Endothelial cell of umbilical vein (primary cell): ENCODE measurements at regions not wholly inside any gene's neighbourhood (a gene's known extent, or its start where the extent isn't known, plus 50 kb on each side); places are given as distances from the start of the nearest gene placed in this dataset.

ENCODE experiments used
- BruUV-seq: library from RNA; stranded (reverse); fragments of 400-500 nt; replicated peaks from 2 replicates; lab custom pipeline; 2021; lab: Mats Ljungman, UMichigan
- CTCF ChIA-PET: fragments of 300-600, 350-600 bp; sonication (Branson Sonifier 250); formaldehyde crosslinking; loops from one replicate; lab custom pipeline; 2021; ENCODE audit warnings: antibody characterized with exemption, inconsistent platforms; lab: Charles Lee
- POLR2A ChIA-PET: fragments of 300-600, 350-600 bp; sonication (Branson Sonifier 250); formaldehyde crosslinking; loops from one replicate; lab custom pipeline; 2021; ENCODE audit warnings: antibody characterized with exemption, inconsistent platforms; lab: Charles Lee
- DNase-seq: peaks from one replicate; pipeline ENCODE4 v3.0.0-alpha.2; 2011; ENCODE audit warnings: low read depth, low spot score
- FAIRE-seq: peaks from 2 replicates; lab custom pipeline; 2011; peaks lifted over from hg19 to GRCh38; lab: Jason Lieb, UNC
- H2AFZ ChIP-seq: 2 replicates; pipeline ENCODE4 v1.6.0; 2012; ENCODE audit warnings: low read depth, low read length, control low read depth, inconsistent platforms
- H3K27ac ChIP-seq: 2 replicates; pipeline ENCODE4 v1.5.1; 2011; ENCODE audit warnings: low read depth, mild to moderate bottlenecking, control low read depth, low read length, moderate library complexity; ENCODE audit not compliant: insufficient read depth
- H3K27me3 ChIP-seq, 2 experiments: 2 replicates each; pipeline versions ENCODE4 v1.6.0 to v1.6.1; 2011; ENCODE audit warnings: low read length in 2 of 2, mixed read lengths in 1 of 2; ENCODE audit not compliant: control insufficient read depth in 2 of 2, insufficient read depth in 2 of 2
- H3K36me3 ChIP-seq, 2 experiments: 2 replicates in 1 of 2; 3 replicates in 1 of 2; pipeline ENCODE4 v1.5.1; 2011; ENCODE audit warnings: low read length in 2 of 2, mild to moderate bottlenecking in 1 of 2, moderate library complexity in 1 of 2; ENCODE audit not compliant: control insufficient read depth in 2 of 2, insufficient read depth in 2 of 2; ENCODE audit errors: extremely low read depth in 1 of 2
- H3K4me1 ChIP-seq: 3 replicates; pipeline ENCODE4 v1.5.1; 2011; ENCODE audit warnings: mild to moderate bottlenecking, low read length; ENCODE audit not compliant: control insufficient read depth, insufficient read depth; ENCODE audit errors: extremely low read depth
- H3K4me2 ChIP-seq: 2 replicates; pipeline ENCODE4 v1.6.1; 2011; ENCODE audit warnings: low read length, control low read depth, mixed read lengths; ENCODE audit not compliant: insufficient read depth
- H3K4me3 ChIP-seq, 3 experiments: fragments of 200-600 bp in 1 of 3; sonication (generic), shearing (Covaris generic) in 1 of 3; replicated peaks in 1 of 3; 2 replicates each; pipeline ENCODE4 v1.5.1; 2011 to 2016; ENCODE audit warnings: control low read depth in 3 of 3, low read length in 3 of 3, mild to moderate bottlenecking in 2 of 3, inconsistent platforms in 1 of 3, low read depth in 1 of 3, moderate library complexity in 1 of 3; ENCODE audit not compliant: insufficient read depth in 1 of 3
- H3K79me2 ChIP-seq: 2 replicates; pipeline ENCODE4 v1.6.0; 2012; ENCODE audit warnings: low read length, inconsistent platforms; ENCODE audit not compliant: control insufficient read depth, insufficient read depth
- H3K9ac ChIP-seq: replicated peaks from 2 replicates; pipeline ENCODE3; 2011; ENCODE audit warnings: low read length, control low read depth; ENCODE audit not compliant: insufficient read depth; ENCODE audit errors: extremely low read depth
- H3K9me1 ChIP-seq: replicated peaks from 3 replicates; pipeline ENCODE4 v1.6.0; 2011; ENCODE audit warnings: mild to moderate bottlenecking, low read length; ENCODE audit not compliant: control insufficient read depth, insufficient read depth; ENCODE audit errors: extremely low read depth
- H3K9me3 ChIP-seq: replicated peaks from 2 replicates; pipeline ENCODE4 v1.5.1; 2012; ENCODE audit warnings: low read length, inconsistent platforms; ENCODE audit not compliant: control insufficient read depth, insufficient read depth
- H4K20me1 ChIP-seq: replicated peaks from 2 replicates; pipeline ENCODE3; 2011; ENCODE audit warnings: mild to moderate bottlenecking, low read length; ENCODE audit not compliant: control insufficient read depth, insufficient read depth; ENCODE audit errors: extremely low read depth
- CTCF ChIP-seq, 2 donors: IDR thresholded peaks; 1 replicate in 1 of 2; 2 replicates in 1 of 2; pipeline ENCODE4 v1.5.1; 2011; ENCODE audit warnings: low read length in 2 of 2, mild to moderate bottlenecking in 2 of 2, moderate library complexity in 2 of 2, control low read depth in 1 of 2, inconsistent platforms in 1 of 2, low read depth in 1 of 2; ENCODE audit not compliant: insufficient read depth in 1 of 2; ENCODE audit errors: extremely low read depth in 1 of 2
- EZH2 ChIP-seq: IDR thresholded peaks from 2 replicates; pipeline ENCODE4 v1.6.1; 2012; ENCODE audit warnings: borderline replicate concordance, low read depth, mild to moderate bottlenecking, moderate library complexity, low read length, inconsistent platforms; ENCODE audit not compliant: severe bottlenecking
- FOS ChIP-seq: IDR thresholded peaks from 2 replicates; pipeline ENCODE4 v1.6.1; 2011; ENCODE audit warnings: mild to moderate bottlenecking, low read length, moderate library complexity, borderline replicate concordance; ENCODE audit not compliant: insufficient read depth
- GATA2 ChIP-seq: IDR thresholded peaks from 2 replicates; pipeline ENCODE4 v1.7.0; 2011; ENCODE audit warnings: low read depth, mild to moderate bottlenecking, moderate library complexity, mixed read lengths, low read length; ENCODE audit not compliant: insufficient read length, insufficient read depth
- JUN ChIP-seq: IDR thresholded peaks from 2 replicates; pipeline ENCODE4 v1.6.1; 2011; ENCODE audit warnings: borderline replicate concordance, low read depth; ENCODE audit not compliant: insufficient read length, insufficient read depth
- MAX ChIP-seq: IDR thresholded peaks from 2 replicates; pipeline ENCODE4 v1.6.1; 2011; ENCODE audit not compliant: insufficient read depth, insufficient read length
- MYC ChIP-seq: IDR thresholded peaks from one replicate; pipeline ENCODE4 v1.6.1; 2011; ENCODE audit warnings: mild to moderate bottlenecking, low read depth, low read length
- POLR2A ChIP-seq: IDR thresholded peaks from 2 replicates; pipeline ENCODE4 v1.6.1; 2012; ENCODE audit warnings: low read depth, mild to moderate bottlenecking, control low read depth, low read length
- POLR2AphosphoS5 ChIP-seq: IDR thresholded peaks from 2 replicates; pipeline ENCODE4 v1.6.1; 2012; ENCODE audit warnings: low read depth, mild to moderate bottlenecking, control low read depth, low read length, moderate library complexity; ENCODE audit not compliant: insufficient read depth
- dilution Hi-C: fragments of 300-500 bp; cut with MboI; formaldehyde crosslinking; loops from one replicate; pipeline ENCODE4 v1.15.0; 2019; ENCODE audit warnings: low sequenced_read_pairs; ENCODE audit not compliant: extremely low pct_ligation_motif_present
- intact Hi-C: fragments of 100-400 bp; cut with micrococcal nuclease; formaldehyde crosslinking; loops from one replicate; pipeline ENCODE4 v1.10.0; 2022

DNA sequence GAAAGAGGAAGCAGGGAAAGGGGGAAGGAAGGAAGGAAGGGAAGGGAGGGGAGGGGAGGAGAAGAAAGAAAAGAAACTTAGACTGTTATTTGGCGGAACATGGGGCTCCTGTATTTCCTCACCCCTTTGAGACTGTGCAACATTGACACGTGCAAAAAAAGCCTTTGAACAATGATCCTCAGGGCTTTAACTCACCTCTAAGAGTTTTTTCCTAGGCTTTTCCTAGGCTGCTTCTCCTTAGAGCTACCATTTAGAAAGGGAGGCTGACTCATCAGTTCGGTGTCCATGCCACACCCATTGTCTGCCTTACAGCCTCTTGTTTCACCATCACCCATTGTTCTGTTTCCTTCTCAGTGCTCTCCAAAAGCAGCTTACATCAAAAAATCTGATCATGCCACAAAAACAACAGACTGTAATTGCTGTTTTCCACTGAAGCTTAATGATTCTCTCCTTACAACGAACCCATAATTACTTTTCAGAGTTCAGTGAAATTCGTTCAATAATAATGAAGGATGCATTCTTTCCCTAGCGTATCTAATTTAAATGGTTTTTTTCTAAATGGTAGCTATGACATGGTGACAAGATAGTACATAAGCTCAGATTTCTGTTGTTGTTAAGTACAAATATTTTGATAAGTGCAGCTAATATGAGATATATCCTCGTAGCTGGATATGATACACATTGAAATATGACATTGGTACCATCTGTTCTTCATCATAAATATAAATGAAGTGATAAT is 90.8 kb downstream of the PRLHR start:
- Histone ChIP-seq H3K4me2 (no peak overlapping the region), H2AFZ (no peak overlapping the region), H3K4me1 (no peaks in the 10 kb centered on the region), H3K4me3 (no peak overlapping the region), H3K9me3 (no peaks in the 10 kb centered on the region), H3K9ac (no peak overlapping the region), H3K27me3 (no peaks in the 10 kb centered on the region), H4K20me1 (no peaks in the 10 kb centered on the region), H3K9me1 (no peaks in the 10 kb centered on the region), H3K79me2 (no peaks in the 10 kb centered on the region), H3K27ac (no peak overlapping the region), H3K36me3 (no peaks in the 10 kb centered on the region)
- intact Hi-C loops: no loop called here
- ChIA-PET CTCF (no interaction called here), POLR2A (no interaction called here)
- FAIRE-seq: no peak
- dilution Hi-C loops: no loop called here
- no peak for DNase-seq
- BruUV-seq: no TSS peak
- TF ChIP-seq JUN: no peak
- TF ChIP-seq FOS: no peak
- no peak for TF ChIP-seq POLR2AphosphoS5
- TF ChIP-seq EZH2: no peak
- TF ChIP-seq MYC: no peak
- TF ChIP-seq MAX: no peak
- no peak for TF ChIP-seq GATA2
- TF ChIP-seq POLR2A: no peak
- no peak for TF ChIP-seq CTCF (IDR thresholded peaks at IDR 0.05; ENCODE audit: extremely low read depth in 1 of 2, insufficient read depth in 1 of 2, low read depth in 1 of 2, low read length in 2 of 2)
